Endothelial cell (in vitro differentiated cells): ENCODE measurements at regions not wholly inside any gene's neighbourhood (a gene's known extent, or its start where the extent isn't known, plus 50 kb on each side); places are given as distances from the start of the nearest gene placed in this dataset.

ENCODE experiments used
- DNase-seq: peaks from one replicate; pipeline ENCODE4 v3.0.0; 2021; ENCODE audit warnings: low spot score
- H3K27ac Mint-ChIP-seq: one replicate; pipeline ENCODE4 v1.8.0; 2021; ENCODE audit warnings: mixed read lengths, inconsistent platforms; ENCODE audit not compliant: unreplicated experiment
- H3K27me3 Mint-ChIP-seq: one replicate; pipeline ENCODE4 v1.8.0; 2021; ENCODE audit warnings: mild to moderate bottlenecking, moderate library complexity, mixed read lengths, inconsistent platforms; ENCODE audit not compliant: unreplicated experiment
- H3K36me3 Mint-ChIP-seq: one replicate; pipeline ENCODE4 v1.8.0; 2021; ENCODE audit warnings: mild to moderate bottlenecking, low read depth, mixed read lengths, inconsistent platforms; ENCODE audit not compliant: unreplicated experiment
- H3K4me1 Mint-ChIP-seq: one replicate; pipeline ENCODE4 v1.8.0; 2021; ENCODE audit warnings: mild to moderate bottlenecking, mixed read lengths, inconsistent platforms; ENCODE audit not compliant: unreplicated experiment
- H3K4me3 Mint-ChIP-seq: one replicate; pipeline ENCODE4 v1.8.0; 2021; ENCODE audit warnings: mild to moderate bottlenecking, mixed read lengths, inconsistent platforms; ENCODE audit not compliant: unreplicated experiment
- H3K9me3 Mint-ChIP-seq: one replicate; pipeline ENCODE4 v1.8.0; 2021; ENCODE audit warnings: mixed read lengths, inconsistent platforms; ENCODE audit not compliant: unreplicated experiment
- TF ChIP-seq, protein P1 (sequence below): fragments of 200-600 bp; sonication (generic); IDR thresholded peaks from one replicate; pipeline ENCODE4 v1.5.0; 2021; ENCODE audit warnings: antibody characterized with exemption; ENCODE audit not compliant: unreplicated experiment

DNA sequence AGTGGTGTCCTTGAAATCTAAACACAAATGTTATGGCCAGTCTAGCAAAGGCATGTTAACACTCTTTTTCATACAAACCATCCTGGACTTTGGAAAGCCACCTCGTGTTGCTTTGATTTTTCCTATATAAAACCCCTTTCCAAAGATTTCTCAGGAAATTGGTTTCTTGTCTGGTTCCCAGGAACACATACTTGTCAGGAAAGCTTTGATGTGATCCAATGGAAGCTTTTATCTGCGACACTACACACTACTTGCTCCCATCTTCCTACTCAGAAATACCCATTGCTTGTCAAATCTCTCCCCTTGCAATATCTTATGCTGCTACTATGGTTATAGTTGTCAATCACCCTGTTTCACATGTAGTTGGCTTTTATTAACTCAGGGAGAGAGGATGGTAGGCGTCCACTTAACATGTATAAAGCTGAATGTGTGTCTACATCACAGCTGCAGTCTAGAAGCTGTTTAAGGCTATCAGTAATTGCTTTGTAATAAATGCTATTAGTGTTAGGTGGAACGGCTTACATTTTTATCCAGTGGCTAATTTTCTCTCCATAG lies 189.6 kb downstream of the GPAM start:
- TF ChIP-seq, protein P1, sequence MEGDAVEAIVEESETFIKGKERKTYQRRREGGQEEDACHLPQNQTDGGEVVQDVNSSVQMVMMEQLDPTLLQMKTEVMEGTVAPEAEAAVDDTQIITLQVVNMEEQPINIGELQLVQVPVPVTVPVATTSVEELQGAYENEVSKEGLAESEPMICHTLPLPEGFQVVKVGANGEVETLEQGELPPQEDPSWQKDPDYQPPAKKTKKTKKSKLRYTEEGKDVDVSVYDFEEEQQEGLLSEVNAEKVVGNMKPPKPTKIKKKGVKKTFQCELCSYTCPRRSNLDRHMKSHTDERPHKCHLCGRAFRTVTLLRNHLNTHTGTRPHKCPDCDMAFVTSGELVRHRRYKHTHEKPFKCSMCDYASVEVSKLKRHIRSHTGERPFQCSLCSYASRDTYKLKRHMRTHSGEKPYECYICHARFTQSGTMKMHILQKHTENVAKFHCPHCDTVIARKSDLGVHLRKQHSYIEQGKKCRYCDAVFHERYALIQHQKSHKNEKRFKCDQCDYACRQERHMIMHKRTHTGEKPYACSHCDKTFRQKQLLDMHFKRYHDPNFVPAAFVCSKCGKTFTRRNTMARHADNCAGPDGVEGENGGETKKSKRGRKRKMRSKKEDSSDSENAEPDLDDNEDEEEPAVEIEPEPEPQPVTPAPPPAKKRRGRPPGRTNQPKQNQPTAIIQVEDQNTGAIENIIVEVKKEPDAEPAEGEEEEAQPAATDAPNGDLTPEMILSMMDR, result no peak
- DNase-seq, result no peak
- peaks cover 15% of the 10 kb centered on the region for H3K4me1 Mint-ChIP-seq
- H3K27ac Mint-ChIP-seq, result no peak overlapping the region
- no peak overlapping the region for H3K4me3 Mint-ChIP-seq
- no peaks in the 10 kb centered on the region for H3K9me3 Mint-ChIP-seq
- H3K36me3 Mint-ChIP-seq, result no peaks in the 10 kb centered on the region
- peaks cover 4% of the 10 kb centered on the region for H3K27me3 Mint-ChIP-seq

- TF ChIP-seq, protein P1, result no peak
- no peaks in the 10 kb centered on the region for H3K27me3 Mint-ChIP-seq
- no peaks in the 10 kb centered on the region for H3K9me3 Mint-ChIP-seq
- no peak overlapping the region for H3K27ac Mint-ChIP-seq
- no peak overlapping the region for H3K4me3 Mint-ChIP-seq
- H3K4me1 Mint-ChIP-seq, result peaks cover 27% of the 10 kb centered on the region
- DNase-seq, result no peak
- H3K36me3 Mint-ChIP-seq, result no peaks in the 10 kb centered on the region
Observed at GRCh38 chr10:111996103-111996502, 187.5 kb downstream of the GPAM start.

GRCh38 chr10:111998728-111999127 lies 184.8 kb downstream of the GPAM start:
- DNase-seq, result no peak
- H3K27me3 Mint-ChIP-seq, result no peaks in the 10 kb centered on the region
- TF ChIP-seq, protein P1, result no peak
- H3K9me3 Mint-ChIP-seq, result no peaks in the 10 kb centered on the region
- no peak overlapping the region for H3K27ac Mint-ChIP-seq
- H3K4me1 Mint-ChIP-seq, result peaks cover 27% of the 10 kb centered on the region
- H3K4me3 Mint-ChIP-seq, result no peak overlapping the region
- H3K36me3 Mint-ChIP-seq, result no peaks in the 10 kb centered on the region

DNA sequence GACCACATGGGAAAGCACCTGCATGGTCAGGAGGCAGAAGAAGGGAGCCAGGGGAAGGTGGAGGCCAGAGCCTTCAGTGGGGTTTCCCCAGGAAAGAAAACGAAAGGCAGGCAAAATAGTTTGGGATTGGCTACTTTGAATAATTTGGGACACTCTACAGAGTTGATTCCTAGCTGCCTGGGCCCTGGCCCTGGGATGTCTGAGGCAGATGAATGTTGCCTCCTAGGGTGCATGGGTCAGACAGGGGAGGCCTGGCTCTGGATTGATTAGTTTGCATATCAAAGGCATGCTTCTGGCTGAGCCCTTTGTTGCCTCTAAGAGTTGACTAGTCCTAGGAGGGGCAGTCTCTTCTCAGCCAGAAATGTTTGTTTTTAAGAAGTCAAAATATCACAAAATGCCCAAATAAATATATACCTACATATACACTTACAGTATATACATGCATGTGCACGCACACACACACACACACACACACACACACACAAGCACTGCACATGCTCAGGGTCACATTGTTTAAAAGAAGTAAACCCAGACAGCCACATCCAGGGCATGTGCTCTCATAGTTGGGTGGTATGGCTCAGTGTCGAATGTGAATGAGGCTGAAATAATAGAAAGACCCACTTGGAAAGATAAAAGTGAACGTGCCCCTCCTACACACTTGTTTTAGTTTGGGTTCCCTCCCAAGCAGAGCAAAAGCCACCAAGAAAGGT lies 184.2 kb downstream of the GPAM start:
- H3K9me3 Mint-ChIP-seq, result no peaks in the 10 kb centered on the region
- H3K27me3 Mint-ChIP-seq, result no peaks in the 10 kb centered on the region
- no peaks in the 10 kb centered on the region for H3K36me3 Mint-ChIP-seq
- no peak for DNase-seq
- peaks cover 32% of the 10 kb centered on the region for H3K4me1 Mint-ChIP-seq
- H3K4me3 Mint-ChIP-seq, result no peak overlapping the region
- peak overlapping the region; percentile 45 for H3K27ac Mint-ChIP-seq
- TF ChIP-seq, protein P1, result no peak

DNA sequence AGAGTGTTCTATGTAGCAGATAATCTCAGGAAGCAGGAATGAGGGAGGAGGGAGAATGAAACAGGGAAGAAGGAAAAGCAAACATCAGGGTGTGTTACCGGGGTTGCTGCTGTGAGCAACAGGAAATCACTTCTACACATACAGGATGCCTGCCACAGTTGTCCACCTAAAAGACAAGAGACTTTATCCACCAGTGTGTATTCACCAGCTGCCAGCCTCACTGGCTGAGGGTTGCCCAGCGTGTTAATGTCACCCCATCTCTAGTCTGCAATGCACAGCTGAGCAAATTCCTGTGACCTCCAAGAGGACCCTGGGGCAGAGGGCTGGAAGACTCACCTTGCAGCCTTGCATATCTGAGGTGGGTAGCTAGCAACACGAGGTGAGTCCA lies 183.7 kb downstream of the GPAM start:
- Mint-ChIP-seq H3K36me3 (no peaks in the 10 kb centered on the region), H3K4me3 (no peak overlapping the region), H3K27ac (peak overlapping the region; percentile 45), H3K27me3 (no peaks in the 10 kb centered on the region), H3K4me1 (peaks cover 38% of the 10 kb centered on the region), H3K9me3 (no peaks in the 10 kb centered on the region)
- peak; percentile 10 for DNase-seq
- TF ChIP-seq, protein P1, result no peak
